ENCODE measurements at regions not wholly inside any gene's neighbourhood (a gene's known extent, or its start where the extent isn't known, plus 50 kb on each side); places are given as distances from the start of the nearest gene placed in this dataset.

DNA sequence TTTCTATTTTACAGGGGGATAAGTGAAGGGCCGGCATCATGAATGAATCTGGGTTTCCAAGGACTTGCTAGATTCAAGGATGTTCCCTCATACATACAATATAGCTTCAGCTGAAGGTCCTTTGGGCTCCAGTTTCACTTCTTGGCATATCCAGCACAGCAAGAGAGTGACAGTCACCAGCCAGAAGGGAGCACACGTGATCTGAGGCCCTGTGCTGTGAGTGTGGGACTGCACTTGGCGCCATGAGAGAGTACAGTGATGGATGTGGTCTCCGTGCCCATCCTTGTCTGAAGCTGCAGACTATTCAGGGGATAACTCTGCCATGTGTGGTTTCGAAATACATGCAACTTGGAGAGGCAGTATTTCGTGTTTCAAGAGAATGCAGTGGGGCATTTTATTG, 159.7 kb upstream of the DSCAM start:
- TF ChIP-seq, protein P1, sequence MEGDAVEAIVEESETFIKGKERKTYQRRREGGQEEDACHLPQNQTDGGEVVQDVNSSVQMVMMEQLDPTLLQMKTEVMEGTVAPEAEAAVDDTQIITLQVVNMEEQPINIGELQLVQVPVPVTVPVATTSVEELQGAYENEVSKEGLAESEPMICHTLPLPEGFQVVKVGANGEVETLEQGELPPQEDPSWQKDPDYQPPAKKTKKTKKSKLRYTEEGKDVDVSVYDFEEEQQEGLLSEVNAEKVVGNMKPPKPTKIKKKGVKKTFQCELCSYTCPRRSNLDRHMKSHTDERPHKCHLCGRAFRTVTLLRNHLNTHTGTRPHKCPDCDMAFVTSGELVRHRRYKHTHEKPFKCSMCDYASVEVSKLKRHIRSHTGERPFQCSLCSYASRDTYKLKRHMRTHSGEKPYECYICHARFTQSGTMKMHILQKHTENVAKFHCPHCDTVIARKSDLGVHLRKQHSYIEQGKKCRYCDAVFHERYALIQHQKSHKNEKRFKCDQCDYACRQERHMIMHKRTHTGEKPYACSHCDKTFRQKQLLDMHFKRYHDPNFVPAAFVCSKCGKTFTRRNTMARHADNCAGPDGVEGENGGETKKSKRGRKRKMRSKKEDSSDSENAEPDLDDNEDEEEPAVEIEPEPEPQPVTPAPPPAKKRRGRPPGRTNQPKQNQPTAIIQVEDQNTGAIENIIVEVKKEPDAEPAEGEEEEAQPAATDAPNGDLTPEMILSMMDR (conservative IDR thresholded peaks at IDR 0.05; ENCODE audit: low read length) = no peak
- TF ChIP-seq EZH2phosphoT487 (IDR thresholded peaks at IDR 0.05; ENCODE audit: borderline replicate concordance) = no peak
